Subcutaneous abdominal adipose tissue (tissue), 5 donors: ENCODE measurements at regions not wholly inside any gene's neighbourhood (a gene's known extent, or its start where the extent isn't known, plus 50 kb on each side); places are given as distances from the start of the nearest gene placed in this dataset.

Experiments used
- H3K27ac ChIP-seq: one replicate; pipeline ENCODE4 v1.7.0; 2013; ENCODE audit warnings: low read depth, mild to moderate bottlenecking, inconsistent platforms, low read length, moderate library complexity
- H3K27me3 ChIP-seq, 5 donors: one replicate each; pipeline ENCODE4 v1.7.0; 2013; ENCODE audit warnings: low read length in 5 of 5, inconsistent platforms in 1 of 5; ENCODE audit not compliant: control insufficient read depth in 5 of 5, insufficient read depth in 4 of 5
- H3K36me3 ChIP-seq, 5 donors: one replicate each; pipeline ENCODE4 v1.7.0; 2013; ENCODE audit warnings: low read length in 5 of 5; ENCODE audit not compliant: control insufficient read depth in 5 of 5, insufficient read depth in 5 of 5
- H3K4me1 ChIP-seq, 5 donors: one replicate each; pipeline ENCODE4 v1.7.0; 2013; ENCODE audit warnings: low read length in 5 of 5, mild to moderate bottlenecking in 3 of 5, moderate library complexity in 1 of 5; ENCODE audit not compliant: control insufficient read depth in 5 of 5, insufficient read depth in 5 of 5
- H3K4me3 ChIP-seq, 5 donors: one replicate each; pipeline ENCODE4 v1.7.0; 2013; ENCODE audit warnings: low read length in 5 of 5, low read depth in 1 of 5
- H3K9ac ChIP-seq, 5 donors: one replicate each; pipeline ENCODE4 v1.7.0; 2013; ENCODE audit warnings: low read length in 5 of 5, mild to moderate bottlenecking in 4 of 5, moderate library complexity in 3 of 5
- H3K9me3 ChIP-seq, 5 donors: one replicate each; pipeline ENCODE4 v1.7.0; 2013; ENCODE audit warnings: low read length in 5 of 5; ENCODE audit not compliant: control insufficient read depth in 5 of 5
- donor health status: healthy.
- donor health status: healthy.
- donor health status: healthy.
- donor health status: healthy.
- donor health status: healthy.

GRCh38 chr10:57162231-57162630 is 801.2 kb upstream of the ZWINT start:
- Histone ChIP-seq H3K4me3 (no peak overlapping the region), H3K36me3 (no peaks in the 10 kb centered on the region), H3K9me3 (no peaks in the 10 kb centered on the region), H3K9ac (no peak overlapping the region), H3K4me1 (no peaks in the 10 kb centered on the region), H3K27ac (no peak overlapping the region), H3K27me3 (no peaks in the 10 kb centered on the region)

DNA sequence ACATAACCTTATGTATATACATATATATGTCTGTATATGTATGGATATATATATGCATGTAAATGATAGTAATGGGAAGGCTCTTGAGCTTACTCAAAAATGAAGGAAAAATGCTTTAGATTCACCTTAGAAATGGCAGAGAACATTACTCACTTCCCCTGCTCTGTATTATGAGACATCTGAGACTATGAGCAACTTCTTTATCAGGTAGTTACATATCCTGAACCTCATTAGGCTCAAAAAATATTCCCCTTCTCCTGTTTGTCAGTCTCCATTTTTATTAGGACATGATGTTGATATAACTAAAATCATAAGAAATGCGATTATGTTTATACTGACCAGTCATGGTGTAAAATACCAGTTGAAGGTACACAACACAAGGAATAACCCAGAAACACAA is 800.1 kb upstream of the ZWINT start:
- Histone ChIP-seq H3K27ac (no peak overlapping the region), H3K9me3 (no peaks in the 10 kb centered on the region), H3K36me3 (no peaks in the 10 kb centered on the region), H3K4me3 (no peak overlapping the region), H3K9ac (no peak overlapping the region), H3K27me3 (no peaks in the 10 kb centered on the region), H3K4me1 (no peaks in the 10 kb centered on the region)

DNA sequence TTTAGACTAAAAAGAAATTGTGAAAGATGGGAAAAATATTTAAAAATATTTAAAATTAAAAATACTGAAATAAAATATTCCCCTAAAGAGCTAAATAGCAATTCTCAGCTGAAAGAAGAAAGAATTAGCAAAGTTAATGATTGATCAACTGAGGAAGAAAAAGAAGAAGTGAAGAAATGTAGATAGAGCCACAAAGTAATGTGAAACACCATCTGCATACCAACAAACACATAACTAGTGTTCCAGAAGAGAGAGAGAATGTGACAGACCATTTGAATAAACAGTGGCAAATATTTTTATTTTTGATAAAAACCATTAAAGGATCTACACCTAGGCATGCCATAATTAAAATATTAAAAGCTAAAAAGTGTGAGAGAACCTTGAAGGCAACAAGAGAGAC is 784.5 kb upstream of the ZWINT start:
- Histone ChIP-seq H3K9me3 (no peaks in the 10 kb centered on the region), H3K4me1 (no peaks in the 10 kb centered on the region), H3K27me3 (no peaks in the 10 kb centered on the region), H3K4me3 (no peak overlapping the region), H3K36me3 (no peaks in the 10 kb centered on the region), H3K9ac (no peak overlapping the region), H3K27ac (no peak overlapping the region)

DNA sequence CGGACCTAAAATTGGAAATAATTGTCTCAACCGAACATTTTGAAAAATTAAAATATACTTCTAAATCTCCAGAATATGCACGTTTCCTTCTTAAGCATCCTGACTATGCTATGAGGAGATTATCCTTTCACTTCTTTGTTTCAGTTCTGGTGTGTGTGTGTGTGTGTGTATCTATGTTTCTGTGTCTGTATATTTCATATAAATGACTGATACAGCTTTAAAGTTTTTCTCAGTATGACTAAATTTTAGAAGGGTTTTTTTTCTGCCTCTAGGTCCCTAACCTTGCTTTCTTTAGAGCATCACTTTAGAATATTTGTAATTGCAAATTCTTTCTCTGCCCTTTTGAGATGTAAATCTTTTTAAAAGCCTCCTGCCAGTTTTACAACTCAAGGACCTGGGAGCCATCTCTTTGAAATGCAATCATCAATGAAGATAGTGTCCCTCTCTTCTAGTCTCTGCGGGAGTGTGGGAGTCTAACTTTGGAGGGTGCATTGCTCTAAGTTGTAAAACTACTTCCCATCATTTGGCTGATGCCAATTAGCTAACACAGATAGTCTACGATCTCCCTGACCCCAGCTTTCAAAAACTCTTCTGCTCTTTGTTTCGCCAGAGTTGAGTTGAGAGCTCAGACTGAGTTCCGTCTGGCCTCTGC is 782.0 kb upstream of the ZWINT start:
- no peak overlapping the region for H3K27ac ChIP-seq
- H3K4me3 ChIP-seq = no peak overlapping the region
- no peak overlapping the region for H3K9ac ChIP-seq
- no peaks in the 10 kb centered on the region for H3K4me1 ChIP-seq
- H3K36me3 ChIP-seq = no peaks in the 10 kb centered on the region
- no peaks in the 10 kb centered on the region for H3K27me3 ChIP-seq
- H3K9me3 ChIP-seq = no peaks in the 10 kb centered on the region

DNA sequence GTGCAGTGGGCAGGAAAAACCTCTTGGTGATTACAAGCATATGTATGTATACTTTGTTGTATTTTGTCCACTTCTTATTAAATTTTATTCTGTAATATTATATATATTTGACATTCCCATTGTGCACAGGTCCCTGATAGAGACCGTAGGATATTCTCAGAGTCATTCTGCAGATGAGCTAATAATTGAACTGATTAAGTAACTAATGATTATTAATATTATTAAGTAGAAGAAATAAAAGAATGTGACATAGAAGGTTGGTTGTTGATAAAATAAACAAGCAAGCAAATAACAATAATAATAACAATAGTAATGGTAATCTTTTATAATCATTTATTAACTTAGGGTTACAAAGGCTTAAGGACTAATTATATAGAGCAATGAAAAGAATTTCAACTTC is 780.6 kb upstream of the ZWINT start:
- Histone ChIP-seq H3K36me3 (no peaks in the 10 kb centered on the region), H3K27ac (no peak overlapping the region), H3K9ac (no peak overlapping the region), H3K4me3 (no peak overlapping the region), H3K27me3 (no peaks in the 10 kb centered on the region), H3K9me3 (no peaks in the 10 kb centered on the region), H3K4me1 (no peaks in the 10 kb centered on the region)

DNA sequence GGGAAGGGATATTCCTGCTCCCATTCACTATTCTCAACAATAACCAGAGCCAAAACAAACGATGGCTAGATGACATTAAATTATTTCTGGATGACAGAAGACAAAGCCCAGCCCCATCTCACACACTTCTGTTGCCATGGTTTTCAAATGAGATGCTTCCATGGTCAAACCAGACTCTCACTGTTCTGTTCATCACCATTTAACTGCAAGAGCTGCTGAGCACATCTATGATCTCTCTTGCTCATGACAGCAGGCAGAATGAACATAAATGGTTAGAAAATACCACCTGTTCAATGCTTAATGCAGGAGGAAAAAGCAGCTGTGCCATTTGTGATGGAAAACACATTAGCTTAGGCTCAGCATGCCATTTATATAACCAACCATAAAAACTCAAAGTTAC is 758.6 kb upstream of the ZWINT start:
- no peaks in the 10 kb centered on the region for H3K36me3 ChIP-seq
- no peak overlapping the region for H3K4me3 ChIP-seq
- no peak overlapping the region for H3K27ac ChIP-seq
- no peak overlapping the region for H3K9ac ChIP-seq
- H3K27me3 ChIP-seq = no peaks in the 10 kb centered on the region
- peaks cover 0 to 3% (median 0%) of the 10 kb centered on the region in 5 donors for H3K9me3 ChIP-seq
- no peaks in the 10 kb centered on the region for H3K4me1 ChIP-seq

DNA sequence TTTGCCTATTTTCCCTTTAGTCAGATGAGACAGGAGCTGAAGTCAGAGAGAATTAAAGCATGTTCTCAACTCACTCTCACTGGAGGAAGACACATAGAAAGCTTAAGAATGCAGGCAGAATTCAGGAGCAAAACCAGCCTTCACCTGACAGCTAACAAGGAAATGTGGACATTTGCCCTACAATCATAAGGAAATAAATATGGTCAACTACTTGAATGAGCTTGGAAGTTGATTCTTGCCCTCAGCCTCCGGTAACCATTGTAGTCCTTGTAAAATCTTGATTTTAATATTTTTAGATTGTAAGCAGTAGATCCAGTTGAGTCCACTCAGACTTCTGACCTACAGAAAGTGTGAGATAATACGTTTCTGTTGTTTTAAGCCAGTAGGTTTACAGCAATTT is 752.5 kb upstream of the ZWINT start:
- Histone ChIP-seq H3K27me3 (no peaks in the 10 kb centered on the region), H3K4me1 (no peaks in the 10 kb centered on the region), H3K36me3 (no peaks in the 10 kb centered on the region), H3K9me3 (peaks cover 0 to 2% (median 0%) of the 10 kb centered on the region in 5 donors), H3K27ac (no peak overlapping the region), H3K4me3 (no peak overlapping the region), H3K9ac (no peak overlapping the region)

DNA sequence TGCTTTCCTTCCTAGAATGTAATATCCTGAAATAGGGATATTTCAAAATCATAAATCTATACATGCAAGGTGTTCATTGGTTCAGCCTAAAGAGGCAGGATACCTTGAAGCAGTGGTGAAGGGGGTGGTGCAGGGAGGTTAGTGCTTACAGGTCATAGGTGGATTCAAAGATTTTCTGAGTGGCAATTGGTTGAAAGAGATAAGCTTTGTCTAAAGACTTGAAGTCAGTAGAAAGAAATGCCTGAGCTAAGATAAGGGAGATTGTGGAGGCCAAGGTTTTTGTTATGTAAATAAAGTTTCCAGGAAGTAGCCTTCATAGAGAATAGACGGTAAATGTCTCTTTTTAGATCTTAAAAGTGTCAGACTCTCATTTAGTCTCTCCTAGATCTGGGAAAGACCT is 741.2 kb upstream of the ZWINT start:
- Histone ChIP-seq H3K27ac (no peak overlapping the region), H3K4me3 (no peak overlapping the region), H3K9ac (no peak overlapping the region), H3K36me3 (no peaks in the 10 kb centered on the region), H3K27me3 (no peaks in the 10 kb centered on the region), H3K4me1 (no peaks in the 10 kb centered on the region), H3K9me3 (no peaks in the 10 kb centered on the region)

GRCh38 chr10:57098146-57098545 is 737.1 kb upstream of the ZWINT start:
- no peaks in the 10 kb centered on the region for H3K4me1 ChIP-seq
- no peak overlapping the region for H3K9ac ChIP-seq
- H3K27ac ChIP-seq = no peak overlapping the region
- no peaks in the 10 kb centered on the region for H3K27me3 ChIP-seq
- H3K9me3 ChIP-seq = peaks cover 0 to 14% (median 0%) of the 10 kb centered on the region in 5 donors
- no peaks in the 10 kb centered on the region for H3K36me3 ChIP-seq
- no peak overlapping the region for H3K4me3 ChIP-seq

GRCh38 chr10:57096044-57096443 is 735.0 kb upstream of the ZWINT start:
- no peak overlapping the region for H3K27ac ChIP-seq
- no peaks in the 10 kb centered on the region for H3K27me3 ChIP-seq
- no peak overlapping the region for H3K4me3 ChIP-seq
- H3K36me3 ChIP-seq = no peaks in the 10 kb centered on the region
- H3K9me3 ChIP-seq = peaks cover 0 to 14% (median 0%) of the 10 kb centered on the region in 5 donors
- H3K9ac ChIP-seq = no peak overlapping the region
- H3K4me1 ChIP-seq = no peaks in the 10 kb centered on the region

DNA sequence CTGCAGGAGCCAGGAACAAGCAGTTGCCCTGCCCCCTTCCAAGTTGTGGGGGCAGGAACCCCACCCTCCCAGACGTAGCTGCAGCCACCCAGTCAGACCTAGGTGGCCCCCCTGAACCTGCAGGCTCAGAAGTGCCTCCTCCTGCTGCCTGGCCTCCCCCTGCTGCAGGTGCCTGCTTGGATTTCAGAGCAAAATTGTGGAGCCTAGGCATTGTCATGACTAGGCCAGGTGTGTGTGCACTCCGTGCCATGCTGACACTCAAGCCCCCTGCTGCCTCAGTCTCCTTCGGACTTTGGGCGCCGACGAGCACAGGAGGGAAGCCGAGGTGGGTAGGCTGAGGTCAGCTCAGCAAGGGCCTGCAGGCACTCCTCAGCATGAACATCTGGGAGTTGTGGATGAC is 733.9 kb upstream of the ZWINT start:
- no peak overlapping the region for H3K4me3 ChIP-seq
- peaks cover 0 to 14% (median 0%) of the 10 kb centered on the region in 5 donors for H3K9me3 ChIP-seq
- no peak overlapping the region for H3K27ac ChIP-seq
- no peaks in the 10 kb centered on the region for H3K4me1 ChIP-seq
- no peaks in the 10 kb centered on the region for H3K36me3 ChIP-seq
- H3K9ac ChIP-seq = no peak overlapping the region
- no peaks in the 10 kb centered on the region for H3K27me3 ChIP-seq
